AG04449 (cell line): ENCODE measurements at regions not wholly inside any gene's neighbourhood (a gene's known extent, or its start where the extent isn't known, plus 50 kb on each side); places are given as distances from the start of the nearest gene placed in this dataset.

Experiments
- CTCF ChIA-PET: fragments of 350-600 bp; formaldehyde crosslinking; extraction: SDS; loops from one replicate; lab custom pipeline; 2021; ENCODE audit warnings: antibody characterized with exemption; lab: Yijun Ruan, JAX
- POLR2A ChIA-PET: fragments of 400-600, 350-600 bp; formaldehyde crosslinking; extraction: SDS; loops from one replicate; lab custom pipeline; 2020; ENCODE audit warnings: antibody characterized with exemption, inconsistent platforms; lab: Yijun Ruan, JAX
- DNase-seq: peaks from one replicate; pipeline ENCODE4 v3.0.0-alpha.2; 2010; ENCODE audit warnings: low read depth, low spot score
- H3K4me3 ChIP-seq: 2 replicates; pipeline ENCODE4 v1.5.1; 2011; ENCODE audit warnings: low read depth, mild to moderate bottlenecking, control low read depth, low read length
- CTCF ChIP-seq: IDR thresholded peaks from one replicate; pipeline ENCODE4 v1.5.1; 2011; ENCODE audit warnings: mild to moderate bottlenecking, moderate library complexity, low read length, control low read depth, inconsistent platforms; ENCODE audit not compliant: insufficient read depth; ENCODE audit errors: missing control alignments

- H3K4me3 ChIP-seq = no peak overlapping the region
- no peak for TF ChIP-seq CTCF
- no peak for DNase-seq
- ChIA-PET CTCF (no interaction called here), POLR2A (no interaction called here)
Measured at GRCh38 chr13:67318860-67319259, 88.7 kb upstream of the PCDH9 start.

- no peak for TF ChIP-seq CTCF
- ChIA-PET POLR2A (no interaction called here), CTCF (no interaction called here)
- no peak overlapping the region for H3K4me3 ChIP-seq
- no peak for DNase-seq
Measured at GRCh38 chr13:67318398-67318797, 88.3 kb upstream of the PCDH9 start.

GRCh38 chr13:67314405-67314804 lies 84.3 kb upstream of the PCDH9 start:
- ChIA-PET CTCF (no interaction called here), POLR2A (no interaction called here)
- DNase-seq = no peak
- no peak overlapping the region for H3K4me3 ChIP-seq
- no peak for TF ChIP-seq CTCF

- CTCF ChIA-PET = no interaction called here
- H3K4me3 ChIP-seq = no peak overlapping the region
- TF ChIP-seq CTCF = no peak
- POLR2A ChIA-PET = no interaction called here
- DNase-seq = no peak
Measured at GRCh38 chr13:67308004-67308772, 78.1 kb upstream of the PCDH9 start.

- POLR2A ChIA-PET = no interaction called here
- no peak for TF ChIP-seq CTCF
- no peak for DNase-seq
- CTCF ChIA-PET = no interaction called here
- H3K4me3 ChIP-seq = no peak overlapping the region
Measured at GRCh38 chr13:67306742-67307141, 76.6 kb upstream of the PCDH9 start.

- ChIA-PET CTCF (interaction anchor here (2.0 kb wide), 1 partner anchor 8 kb away, joined by 4 read pairs; no protein-coding TSS in a partner anchor), POLR2A (no interaction called here)
- H3K4me3 ChIP-seq = no peak overlapping the region
- no peak for TF ChIP-seq CTCF
- DNase-seq = no peak
Measured at GRCh38 chr13:67303661-67304333, 73.7 kb upstream of the PCDH9 start.
